Lower leg skin (tissue), 4 donors: ENCODE measurements at regions not wholly inside any gene's neighbourhood (a gene's known extent, or its start where the extent isn't known, plus 50 kb on each side); places are given as distances from the start of the nearest gene placed in this dataset.

Experiments used
- DNase-seq, 2 donors: peaks; one replicate each; pipeline ENCODE4 v3.0.0-alpha.2; 2019; ENCODE audit warnings: low spot score in 2 of 2
- H3K4me3 ChIP-seq: fragments of 200-600 bp; sonication (generic); 2 replicates; pipeline ENCODE4 v1.5.1; 2017; ENCODE audit warnings: mild to moderate bottlenecking, low read depth; ENCODE audit not compliant: poor library complexity, severe bottlenecking
- CTCF ChIP-seq, 3 donors: fragments of 450-650 bp; IDR thresholded peaks; one replicate each; pipeline ENCODE4 v1.5.1; 2016; ENCODE audit warnings: antibody characterized with exemption in 3 of 3, mild to moderate bottlenecking in 3 of 3, moderate library complexity in 2 of 3
- POLR2A ChIP-seq, 2 donors: fragments of 450-650 bp; IDR thresholded peaks; one replicate each; pipeline ENCODE4 v1.6.1; 2016 to 2017; ENCODE audit warnings: antibody characterized with exemption in 2 of 2, mild to moderate bottlenecking in 1 of 2, moderate library complexity in 1 of 2
- WGBS, 2 donors: methylation state at CpG; one replicate each; pipeline ENCODE4 v1.1.5; 2018; 5-methylcytosine and 5-hydroxymethylcytosine counted together
- intact Hi-C: fragments of 100-400 bp; cut with DNase I; formaldehyde crosslinking; loops from one replicate; pipeline ENCODE4 v1.15.0; 2023; ENCODE audit warnings: low total_unique reads

GRCh38 chrX:12007881-12008280 lies 130.4 kb upstream of the FRMPD4 start:
- WGBS, 2 donors: 50 to 57% methylated on average over 2 of the region's 2 CpGs
- no peak for DNase-seq
- intact Hi-C loops: no loop called here
- TF ChIP-seq CTCF (IDR thresholded peaks at IDR 0.05) (no peak), POLR2A (IDR thresholded peaks at IDR 0.05) (no peak)
- no peak overlapping the region for H3K4me3 ChIP-seq

GRCh38 chrX:12010436-12010835 lies 127.8 kb upstream of the FRMPD4 start:
- no peak overlapping the region for H3K4me3 ChIP-seq
- WGBS, 2 donors: 44 to 64% methylated on average over 1 of the region's 1 CpG
- intact Hi-C loops: no loop called here
- DNase-seq: no peak
- TF ChIP-seq CTCF (IDR thresholded peaks at IDR 0.05): no peak
- no peak for TF ChIP-seq POLR2A (IDR thresholded peaks at IDR 0.05)

GRCh38 chrX:12011075-12011474 lies 127.2 kb upstream of the FRMPD4 start:
- 57 to 78% methylated on average over 2 of the region's 2 CpGs for WGBS, 2 donors
- DNase-seq: no peak
- TF ChIP-seq CTCF (IDR thresholded peaks at IDR 0.05) (no peak), POLR2A (IDR thresholded peaks at IDR 0.05) (no peak)
- intact Hi-C loops: no loop called here
- H3K4me3 ChIP-seq: no peak overlapping the region

GRCh38 chrX:12013211-12013618 lies 125.1 kb upstream of the FRMPD4 start:
- no peak for DNase-seq
- WGBS, 2 donors: 48 to 56% methylated on average over 2 of the region's 2 CpGs
- TF ChIP-seq CTCF (IDR thresholded peaks at IDR 0.05) (no peak), POLR2A (IDR thresholded peaks at IDR 0.05) (no peak)
- intact Hi-C loops: no loop called here
- H3K4me3 ChIP-seq: no peak overlapping the region

GRCh38 chrX:12021698-12022097 lies 116.6 kb upstream of the FRMPD4 start:
- intact Hi-C loops: no loop called here
- TF ChIP-seq CTCF (IDR thresholded peaks at IDR 0.05): no peak
- TF ChIP-seq POLR2A (IDR thresholded peaks at IDR 0.05): no peak
- no peak for DNase-seq
- WGBS, 2 donors: 36 to 75% methylated on average over 1 of the region's 1 CpG
- H3K4me3 ChIP-seq: no peak overlapping the region

GRCh38 chrX:12026481-12026880 lies 111.8 kb upstream of the FRMPD4 start:
- no peak for DNase-seq

More at GRCh38 chrX:12026481-12026880, 111.8 kb upstream of the FRMPD4 start:
- no peak for TF ChIP-seq CTCF (IDR thresholded peaks at IDR 0.05)
- no peak for TF ChIP-seq POLR2A (IDR thresholded peaks at IDR 0.05)
- WGBS, 2 donors: 46 to 72% methylated on average over 2 of the region's 2 CpGs
- intact Hi-C loops: no loop called here
- no peak overlapping the region for H3K4me3 ChIP-seq
